H9 (cell line): ENCODE measurements at regions not wholly inside any gene's neighbourhood (a gene's known extent, or its start where the extent isn't known, plus 50 kb on each side); places are given as distances from the start of the nearest gene placed in this dataset.

Source experiments
- DNase-seq: peaks from one replicate; pipeline ENCODE4 v3.0.0-alpha.2; 2017
- H2AFZ ChIP-seq: one replicate; pipeline ENCODE4 v1.6.1; 2013; ENCODE audit warnings: mild to moderate bottlenecking, low read length, control low read depth, moderate library complexity
- H2AK5ac ChIP-seq: 2 replicates; pipeline ENCODE4 v1.6.1; 2013; ENCODE audit warnings: low read length, control low read depth, mixed read lengths; ENCODE audit not compliant: insufficient read length
- H2BK120ac ChIP-seq: one replicate; pipeline ENCODE4 v1.6.1; 2013; ENCODE audit warnings: low read depth, mild to moderate bottlenecking, low read length, control low read depth, inconsistent platforms; ENCODE audit not compliant: poor library complexity, severe bottlenecking
- H2BK12ac ChIP-seq: 2 replicates; pipeline ENCODE4 v1.6.1; 2013; ENCODE audit warnings: low read length, control low read depth, mixed read lengths, low read depth; ENCODE audit not compliant: insufficient read length
- H2BK15ac ChIP-seq: 2 replicates; pipeline ENCODE4 v1.6.1; 2013; ENCODE audit warnings: low read depth, low read length, control low read depth
- H2BK20ac ChIP-seq: one replicate; pipeline ENCODE4 v1.6.1; 2013; ENCODE audit warnings: low read depth, mild to moderate bottlenecking, low read length, control low read depth, inconsistent platforms; ENCODE audit not compliant: poor library complexity, severe bottlenecking
- H2BK5ac ChIP-seq: 2 replicates; pipeline ENCODE4 v1.6.1; 2013; ENCODE audit warnings: low read length, control low read depth, mixed read lengths; ENCODE audit not compliant: insufficient read length
- H3K14ac ChIP-seq: 2 replicates; pipeline ENCODE4 v1.6.1; 2013; ENCODE audit warnings: low read length, control low read depth; ENCODE audit not compliant: insufficient read depth
- H3K18ac ChIP-seq: 2 replicates; pipeline ENCODE4 v1.6.1; 2013; ENCODE audit warnings: low read depth, mild to moderate bottlenecking, mixed read lengths, low read length, control low read depth; ENCODE audit not compliant: insufficient read length
- H3K23ac ChIP-seq: 2 replicates; pipeline ENCODE4 v1.6.1; 2013; ENCODE audit warnings: low read length, control low read depth, mixed read lengths, low read depth; ENCODE audit not compliant: insufficient read length
- H3K23me2 ChIP-seq: 2 replicates; pipeline ENCODE4 v1.6.1; 2013; ENCODE audit warnings: low read depth, mild to moderate bottlenecking, mixed read lengths, low read length, control low read depth; ENCODE audit not compliant: insufficient read length, poor library complexity, severe bottlenecking
- H3K27ac ChIP-seq: 2 replicates; pipeline ENCODE4 v1.5.1; 2013; ENCODE audit warnings: low read length, control low read depth, mixed read lengths, low read depth; ENCODE audit not compliant: insufficient read length
- H3K27me3 ChIP-seq: 2 replicates; pipeline ENCODE4 v1.6.1; 2013; ENCODE audit warnings: low read length, control low read depth, inconsistent platforms; ENCODE audit not compliant: insufficient read depth
- H3K4ac ChIP-seq: 2 replicates; pipeline ENCODE4 v1.6.1; 2013; ENCODE audit warnings: low read depth, mild to moderate bottlenecking, control low read depth, inconsistent platforms, low read length, moderate library complexity
- H3K4me1 ChIP-seq: 2 replicates; pipeline ENCODE4 v1.6.1; 2013; ENCODE audit warnings: low read length, control low read depth, inconsistent platforms; ENCODE audit not compliant: insufficient read depth
- H3K4me2 ChIP-seq: 2 replicates; pipeline ENCODE4 v1.6.1; 2013; ENCODE audit warnings: low read length, control low read depth, mixed read lengths; ENCODE audit not compliant: insufficient read length, insufficient read depth
- H3K56ac ChIP-seq: 2 replicates; pipeline ENCODE4 v1.6.1; 2013; ENCODE audit warnings: low read depth, mild to moderate bottlenecking, mixed read lengths, low read length, control low read depth; ENCODE audit not compliant: insufficient read length
- H3K79me1 ChIP-seq: 2 replicates; pipeline ENCODE4 v1.6.1; 2013; ENCODE audit warnings: low read depth, mild to moderate bottlenecking, moderate library complexity, low read length, control low read depth, inconsistent platforms; ENCODE audit not compliant: insufficient read depth, poor library complexity, severe bottlenecking
- H3K79me2 ChIP-seq: 2 replicates; pipeline ENCODE4 v1.6.1; 2013; ENCODE audit warnings: low read length, control low read depth, inconsistent platforms; ENCODE audit not compliant: insufficient read depth
- H3K9ac ChIP-seq: 2 replicates; pipeline ENCODE4 v1.6.1; 2013; ENCODE audit warnings: low read length, control low read depth, mixed read lengths; ENCODE audit not compliant: insufficient read length; ENCODE audit errors: extremely low read depth
- H3K9me3 ChIP-seq: one replicate; pipeline ENCODE4 v1.6.1; 2013; ENCODE audit warnings: low read depth, low read length, inconsistent platforms; ENCODE audit not compliant: control insufficient read depth
- H3T11ph ChIP-seq: one replicate; pipeline ENCODE4 v1.6.1; 2013; ENCODE audit warnings: mild to moderate bottlenecking, low read length, control low read depth, inconsistent platforms
- H4K20me1 ChIP-seq: one replicate; pipeline ENCODE4 v1.6.1; 2013; ENCODE audit not compliant: control insufficient read depth, insufficient read length, insufficient read depth
- H4K5ac ChIP-seq: 2 replicates; pipeline ENCODE4 v1.6.1; 2013; ENCODE audit warnings: low read depth, mild to moderate bottlenecking, mixed read lengths, low read length, control low read depth; ENCODE audit not compliant: insufficient read length
- H4K8ac ChIP-seq: replicated peaks from 2 replicates; pipeline ENCODE4 v1.6.1; 2013; ENCODE audit warnings: low read length, control low read depth, mixed read lengths, low read depth; ENCODE audit not compliant: insufficient read length
- H4K91ac ChIP-seq: 2 replicates; pipeline ENCODE4 v1.6.1; 2013; ENCODE audit warnings: low read depth, mild to moderate bottlenecking, moderate library complexity, mixed read lengths, low read length, control low read depth; ENCODE audit not compliant: insufficient read length
- H3K27ac Mint-ChIP-seq, 3 experiments: 2 replicates in 2 of 3; 3 replicates in 1 of 3; pipeline ENCODE4 v1.8.0; 2020 to 2021; ENCODE audit warnings: mixed read lengths in 3 of 3, mild to moderate bottlenecking in 1 of 3, moderate library complexity in 1 of 3
- H3K27me3 Mint-ChIP-seq: 2 replicates; pipeline ENCODE4 v1.8.0; 2021; ENCODE audit warnings: low read depth, mild to moderate bottlenecking, moderate library complexity, mixed read lengths
- H3K36me3 Mint-ChIP-seq, 3 experiments: 2 replicates in 2 of 3; 3 replicates in 1 of 3; pipeline ENCODE4 v1.8.0; 2020 to 2021; ENCODE audit warnings: low read depth in 3 of 3, mixed read lengths in 3 of 3; ENCODE audit not compliant: insufficient read depth in 1 of 3
- H3K4me1 Mint-ChIP-seq, 2 experiments: 2 replicates each; pipeline ENCODE4 v1.8.0; 2020; ENCODE audit warnings: mixed read lengths in 2 of 2
- H3K4me3 Mint-ChIP-seq, 2 experiments: 2 replicates in 1 of 2; 3 replicates in 1 of 2; pipeline ENCODE4 v1.8.0; 2020 to 2021; ENCODE audit warnings: mild to moderate bottlenecking in 2 of 2, mixed read lengths in 2 of 2, moderate library complexity in 1 of 2
- H3K9me3 Mint-ChIP-seq, 2 experiments: 2 replicates in 1 of 2; 3 replicates in 1 of 2; pipeline ENCODE4 v1.8.0; 2020; ENCODE audit warnings: mild to moderate bottlenecking in 2 of 2, mixed read lengths in 2 of 2, moderate library complexity in 1 of 2
- CTCF ChIP-seq: fragments of 200-600 bp; sonication (generic); conservative IDR thresholded peaks from 3 replicates; pipeline ENCODE4 v1.8.0; 2021; ENCODE audit warnings: antibody characterized with exemption, mild to moderate bottlenecking
- WGBS: extraction: QIAGEN DNeasy Blood & Tissue Kit; methylation state at CpG from one replicate; pipeline ENCODE4 v1.1.7; 2013; ENCODE audit warnings: missing lambda C conversion rate, low lambda C conversion rate, mixed read lengths; ENCODE audit not compliant: insufficient read length; ENCODE audit errors: extremely low coverage; 5-methylcytosine and 5-hydroxymethylcytosine counted together

DNA sequence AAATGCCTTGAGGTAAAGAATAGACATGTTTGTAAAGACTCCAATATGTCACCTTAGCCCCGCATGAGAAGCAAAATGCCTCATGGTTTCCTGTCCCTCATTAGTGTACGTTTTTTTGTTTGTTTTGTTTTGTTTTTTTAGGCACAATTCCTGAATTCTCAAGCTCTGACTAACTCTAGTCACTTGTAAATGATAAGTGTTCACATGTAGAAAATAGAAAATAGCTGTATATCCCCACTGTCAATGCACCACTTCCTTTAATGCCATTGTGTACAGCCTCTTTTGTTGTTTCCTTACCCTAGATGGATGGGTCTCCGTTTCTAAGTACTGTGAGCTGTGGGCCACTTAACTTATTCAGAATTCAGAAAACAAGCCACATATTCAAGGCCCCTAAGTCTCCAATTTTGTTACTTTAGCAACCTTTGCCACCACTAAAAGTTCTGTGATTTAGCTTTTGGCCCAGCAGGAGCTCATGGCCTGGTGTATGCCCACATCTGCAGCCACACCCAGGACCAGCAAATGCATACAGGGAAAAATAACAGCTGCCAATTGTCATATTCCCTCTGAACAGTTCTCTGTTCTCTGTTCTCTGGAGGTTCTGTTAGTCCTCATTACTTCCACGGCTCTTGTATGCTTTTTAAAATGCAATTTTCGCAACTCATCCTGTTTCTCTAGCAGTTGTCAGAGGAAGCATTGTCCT lies 655.5 kb downstream of the GBE1 start:
- no peak overlapping the region for H4K5ac ChIP-seq
- H3K4me2 ChIP-seq = no peak overlapping the region
- Mint-ChIP-seq H3K4me3 (no peak overlapping the region), H3K27me3 (no peaks in the 10 kb centered on the region), H3K27ac (no peak overlapping the region), H3K9me3 (no peaks in the 10 kb centered on the region; a peak in 1 of 5 replicates), H3K36me3 (0 out of 7 replicates have a peak, but pooled peaks cover 0 to 4% (median 0%) of the 10 kb centered on the region in 3 experiments), H3K4me1 (peaks cover 0 to 4% of the 10 kb centered on the region in 2 experiments; a peak in 1 of 4 replicates)
- H3K27me3 ChIP-seq = no peaks in the 10 kb centered on the region
- H4K91ac ChIP-seq = no peak overlapping the region
- H3K4me1 ChIP-seq = no peaks in the 10 kb centered on the region
- H3K27ac ChIP-seq = no peak overlapping the region
- no peak overlapping the region for H2AFZ ChIP-seq
- no peak overlapping the region for H4K8ac ChIP-seq
- no peak overlapping the region for H3K56ac ChIP-seq
- H3K23me2 ChIP-seq = no peaks in the 10 kb centered on the region
- H3K79me1 ChIP-seq = no peaks in the 10 kb centered on the region
- H2BK12ac ChIP-seq = no peak overlapping the region
- no peak overlapping the region for H3K4ac ChIP-seq
- no peak overlapping the region for H3K23ac ChIP-seq
- no peak overlapping the region for H2BK120ac ChIP-seq
- H2BK5ac ChIP-seq = no peak overlapping the region
- H3T11ph ChIP-seq = no peak overlapping the region
- no peak overlapping the region for H2AK5ac ChIP-seq
- no peaks in the 10 kb centered on the region for H3K79me2 ChIP-seq
- WGBS = no CpG with 5 or more reads among the region's 5 CpGs
- no peak overlapping the region for H2BK20ac ChIP-seq
- no peak for TF ChIP-seq CTCF
- no peak overlapping the region for H3K9ac ChIP-seq
- H3K18ac ChIP-seq = no peak overlapping the region
- no peak for DNase-seq
- no peak overlapping the region for H3K14ac ChIP-seq
- no peaks in the 10 kb centered on the region for H3K9me3 ChIP-seq
- no peak overlapping the region for H2BK15ac ChIP-seq
- no peaks in the 10 kb centered on the region for H4K20me1 ChIP-seq
